ENCODE measurements at regions not wholly inside any gene's neighbourhood (a gene's known extent, or its start where the extent isn't known, plus 50 kb on each side); places are given as distances from the start of the nearest gene placed in this dataset.

- no peak for DNase-seq
These were observed 326.3 kb downstream of the C4orf33 start for GRCh38 chr4:129422277-129422676.

DNA sequence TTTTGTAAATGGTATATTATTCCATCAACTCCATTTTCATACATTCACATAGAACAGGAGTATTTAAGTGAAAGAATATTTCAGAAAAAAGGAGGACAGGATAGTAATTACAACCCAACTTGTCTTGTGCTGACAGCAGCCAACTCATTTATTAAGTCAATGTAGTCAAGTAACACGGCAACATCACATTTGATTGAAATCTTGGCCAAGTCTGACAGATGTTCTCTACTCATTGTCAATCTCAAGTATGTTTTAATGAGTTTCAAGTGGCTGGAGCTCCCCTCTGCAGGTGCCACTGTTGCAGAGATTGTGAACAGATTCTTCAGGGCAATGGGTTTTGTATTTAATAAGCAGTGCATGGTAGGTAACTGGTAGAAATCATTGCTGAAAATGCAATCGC, 332.5 kb downstream of the C4orf33 start:
- DNase-seq = no peak

DNA sequence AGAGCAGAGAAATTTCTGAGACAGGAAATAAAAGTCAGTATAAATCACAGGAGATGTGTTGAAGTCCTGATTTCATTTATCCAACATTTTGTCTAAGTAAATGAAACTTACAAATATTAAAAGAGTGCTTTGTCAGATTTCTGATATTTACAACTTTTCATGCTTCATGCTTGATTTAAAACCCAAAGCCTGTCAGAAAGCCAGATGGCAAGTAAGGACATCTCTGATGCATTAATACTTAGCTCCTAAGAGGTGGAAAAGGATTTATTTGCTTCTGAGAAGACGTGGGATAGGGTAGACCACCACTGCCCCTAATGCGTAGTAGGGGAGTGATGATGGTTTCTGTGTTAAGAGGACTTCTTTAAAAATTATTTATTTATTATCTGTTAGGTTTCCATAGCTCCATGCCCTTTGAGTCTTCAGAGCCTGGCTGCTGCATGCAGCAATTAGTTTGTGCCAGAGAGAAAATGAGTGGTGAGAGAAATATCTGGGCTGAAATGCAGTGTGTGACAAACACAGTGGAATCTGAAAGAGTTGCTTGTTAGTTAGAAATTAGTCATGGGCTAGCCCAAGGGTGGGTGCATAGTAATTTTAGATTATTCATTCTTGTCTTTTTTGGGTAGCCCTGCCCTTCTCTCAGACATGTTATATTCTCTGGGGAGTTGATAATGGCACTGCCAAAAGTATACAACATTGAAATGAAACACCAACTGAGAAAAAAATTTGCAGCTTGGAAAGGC, 333.8 kb downstream of the C4orf33 start:
- DNase-seq = no peak

DNA sequence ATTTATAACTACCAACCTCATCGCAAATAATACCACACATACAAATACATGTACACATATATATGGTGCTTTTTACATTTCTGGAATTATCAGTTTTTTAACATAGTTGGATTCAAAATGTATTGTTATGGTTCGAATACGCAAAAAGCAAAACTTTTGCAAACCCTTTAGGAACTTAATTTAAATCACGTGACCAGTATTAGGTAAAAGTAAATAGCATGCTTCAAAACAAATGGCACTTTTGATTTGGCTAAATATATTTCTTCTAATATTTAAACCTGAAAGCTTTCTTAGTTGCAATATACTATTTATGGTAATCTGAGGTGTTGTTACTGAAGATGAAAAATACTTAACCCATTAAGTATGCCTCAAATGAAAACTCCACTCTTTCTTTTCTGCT, 341.4 kb downstream of the C4orf33 start:
- no peak for DNase-seq

DNA sequence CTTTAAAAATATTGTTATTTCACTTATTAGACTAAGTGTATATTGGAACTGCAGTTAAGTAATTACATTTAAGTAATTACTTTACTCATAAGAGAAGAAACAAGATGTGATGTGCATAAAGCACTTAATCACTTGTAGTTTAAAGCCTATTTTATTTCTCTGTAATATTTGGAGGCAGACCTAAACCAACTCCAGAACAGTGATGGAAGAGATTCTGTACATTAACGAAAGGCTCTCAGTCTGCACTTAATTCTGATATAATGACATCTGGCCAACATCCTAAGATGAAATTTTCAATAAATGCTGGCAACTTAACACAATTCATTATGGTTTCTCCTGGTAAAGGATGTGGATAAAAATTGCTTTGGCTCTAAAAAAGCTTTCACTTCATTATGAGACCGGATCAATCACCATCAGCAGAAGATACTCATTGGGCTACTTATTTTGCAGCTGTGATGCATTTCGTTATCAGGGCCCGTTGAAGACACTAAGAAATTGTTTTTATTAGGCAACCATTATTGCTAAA, 342.6 kb downstream of the C4orf33 start:
- no peak for DNase-seq

DNA sequence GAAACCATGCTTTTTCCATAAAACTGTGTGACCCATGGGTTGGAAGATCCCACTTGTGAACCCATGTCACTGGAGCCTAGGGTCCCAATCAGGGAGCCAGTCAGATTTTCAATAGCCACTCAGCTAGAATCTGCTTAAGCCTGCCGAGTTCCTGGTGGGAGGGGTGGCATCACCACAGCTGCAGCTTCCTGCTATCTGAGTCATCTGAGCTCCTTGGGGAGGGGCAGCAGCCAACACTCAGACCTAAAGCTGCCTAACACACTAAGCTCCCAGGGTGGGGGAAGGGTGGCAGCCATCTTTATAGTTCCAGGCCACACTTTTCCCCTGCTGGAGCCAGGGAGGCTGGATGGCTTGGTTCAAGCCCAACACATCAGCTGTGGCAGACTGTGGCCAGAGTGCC, 350.1 kb downstream of the C4orf33 start:
- DNase-seq = no peak

GRCh38 chr4:129453524-129454200, 357.7 kb downstream of the C4orf33 start:
- no peak for DNase-seq

DNA sequence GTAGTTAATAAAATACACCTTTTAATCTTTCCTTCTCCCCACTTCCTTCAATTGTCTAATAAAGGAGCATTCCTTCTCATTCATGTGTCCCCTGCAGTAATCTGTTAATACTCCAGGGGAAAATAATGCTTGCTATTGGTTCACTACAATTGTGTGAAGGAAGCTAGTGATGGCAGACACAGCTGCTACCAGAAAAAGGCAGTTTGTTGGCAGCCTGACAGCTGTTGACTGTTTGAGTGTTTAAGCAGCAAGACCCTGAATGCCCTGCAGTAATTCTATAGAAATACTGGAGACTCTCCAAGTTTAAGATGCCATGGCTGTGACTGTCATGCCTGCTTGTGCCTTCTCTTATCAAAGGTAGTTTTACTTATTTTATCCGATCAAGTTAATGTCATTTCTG, 359.5 kb downstream of the C4orf33 start:
- no peak for DNase-seq

DNA sequence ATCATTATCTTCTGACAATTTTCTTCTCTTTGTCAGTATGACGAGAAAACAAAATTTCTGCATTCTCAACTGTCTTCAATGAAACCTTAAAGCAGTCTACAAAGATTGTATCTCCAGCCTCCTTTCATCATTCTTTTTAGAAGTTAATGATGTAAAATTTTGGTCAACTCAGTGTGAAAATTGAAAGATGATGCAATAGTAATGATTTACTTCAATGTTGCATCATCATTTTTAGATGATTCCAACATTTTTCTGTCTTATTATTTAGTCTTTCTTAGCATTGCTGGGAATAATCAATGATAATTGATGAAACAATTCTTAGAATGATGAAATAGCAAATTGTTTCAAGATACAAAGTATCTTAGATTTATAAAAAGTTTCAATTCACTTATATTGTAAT, 372.7 kb downstream of the C4orf33 start:
- no peak for DNase-seq

GRCh38 chr4:129474698-129475097, 378.7 kb downstream of the C4orf33 start:
- DNase-seq = no peak

DNA sequence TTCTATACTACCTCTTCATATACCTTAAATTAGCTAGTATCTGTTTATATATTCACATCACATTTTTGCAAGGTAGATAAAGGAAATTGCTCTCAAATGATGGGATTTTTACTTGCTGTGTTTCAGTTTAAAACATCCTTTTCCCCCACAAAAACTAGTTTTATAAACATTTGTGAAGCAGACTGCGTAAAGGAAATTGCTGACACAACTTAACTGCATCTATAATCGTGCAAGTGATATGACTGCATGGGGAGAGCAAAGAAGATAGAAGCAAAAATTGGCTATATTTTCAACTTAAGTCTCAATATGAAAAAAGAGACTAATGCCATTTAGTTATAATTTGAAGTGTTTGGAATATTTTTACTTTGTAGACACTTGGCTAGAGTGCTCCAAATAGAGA, 385.2 kb downstream of the C4orf33 start:
- DNase-seq = no peak

GRCh38 chr4:129488427-129488826, 392.5 kb downstream of the C4orf33 start:
- DNase-seq = no peak

GRCh38 chr4:129490516-129490915, 394.6 kb downstream of the C4orf33 start:
- no peak for DNase-seq

- DNase-seq = no peak
These were observed 402.7 kb downstream of the C4orf33 start for GRCh38 chr4:129498626-129499025.

GRCh38 chr4:129514852-129515251, 418.9 kb downstream of the C4orf33 start:
- DNase-seq = no peak

GRCh38 chr4:129515356-129515755, 419.4 kb downstream of the C4orf33 start:
- no peak for DNase-seq

DNA sequence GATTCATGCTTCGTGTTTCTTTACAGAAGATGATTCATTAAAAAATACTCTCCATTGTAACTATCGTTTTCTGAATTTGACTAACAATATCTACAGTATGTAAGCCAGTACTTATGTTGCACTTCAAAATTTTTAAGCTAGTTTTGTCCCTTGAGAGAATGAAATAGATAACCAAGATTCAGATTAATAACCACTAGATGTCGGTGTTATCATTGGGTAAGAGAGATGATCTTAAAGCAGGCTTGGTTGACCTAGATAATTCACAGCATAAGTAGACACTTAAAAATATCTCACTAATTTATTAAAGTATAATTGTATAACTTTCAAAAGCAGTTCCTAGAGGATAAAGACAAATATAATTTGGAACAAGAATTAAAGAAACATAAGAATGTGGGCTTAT, 430.9 kb downstream of the C4orf33 start:
- no peak for DNase-seq

DNA sequence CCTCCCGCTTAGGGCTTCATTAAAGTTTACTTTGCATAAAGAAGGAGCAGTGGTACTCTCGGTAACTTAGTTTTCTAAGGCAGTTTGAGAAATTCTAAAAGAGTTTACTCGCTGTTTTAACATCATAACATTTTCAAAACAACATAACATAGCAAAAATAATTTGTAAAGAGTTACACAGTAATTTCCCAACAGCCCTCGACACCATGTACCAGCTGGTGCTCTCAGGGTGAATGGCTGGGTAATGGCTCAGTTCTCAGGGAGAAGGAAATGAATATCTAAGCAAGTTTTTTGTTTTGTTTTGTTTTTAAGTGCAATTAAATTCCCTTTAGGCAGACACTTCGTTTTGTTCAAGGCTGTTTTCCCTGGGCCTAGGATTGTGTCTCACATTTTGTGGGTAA, 435.3 kb downstream of the C4orf33 start:
- DNase-seq = no peak

- DNase-seq = no peak
These were observed 436.6 kb downstream of the C4orf33 start for GRCh38 chr4:129532573-129532972.

- no peak for DNase-seq
These were observed 447.3 kb downstream of the C4orf33 start for GRCh38 chr4:129543299-129543698.

DNA sequence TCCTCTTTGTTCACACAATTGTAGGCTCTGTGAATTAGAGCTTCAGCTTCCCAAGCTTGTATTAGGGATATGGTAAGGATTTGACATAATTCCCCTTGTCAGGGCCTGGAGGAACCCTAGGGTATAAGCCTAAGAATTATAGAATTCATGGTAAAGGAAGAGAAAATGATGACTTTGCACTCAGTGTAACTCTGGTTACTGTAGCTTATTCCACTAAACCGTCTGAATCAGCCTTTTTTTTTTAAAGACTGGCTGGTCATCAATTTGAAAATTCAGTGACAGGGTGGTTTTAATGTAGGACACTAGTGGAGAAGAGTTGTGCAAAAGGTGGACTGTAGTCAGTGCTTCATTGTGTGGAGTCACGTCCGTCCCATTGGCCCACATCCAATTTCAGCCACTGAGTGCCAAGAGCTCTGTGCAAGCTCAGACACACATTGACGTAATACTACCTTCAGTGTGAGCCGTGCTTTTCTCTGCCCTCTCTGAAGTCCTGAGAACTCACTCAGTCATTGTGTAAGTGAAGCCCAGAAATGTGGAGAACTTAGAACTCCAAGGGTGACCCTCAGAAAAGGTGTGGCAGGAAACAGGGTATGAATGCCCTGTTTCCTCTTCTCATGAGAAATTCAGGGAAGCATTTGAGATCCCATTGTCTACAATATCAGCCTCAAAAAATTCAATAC, 449.8 kb downstream of the C4orf33 start:
- DNase-seq = no peak

DNA sequence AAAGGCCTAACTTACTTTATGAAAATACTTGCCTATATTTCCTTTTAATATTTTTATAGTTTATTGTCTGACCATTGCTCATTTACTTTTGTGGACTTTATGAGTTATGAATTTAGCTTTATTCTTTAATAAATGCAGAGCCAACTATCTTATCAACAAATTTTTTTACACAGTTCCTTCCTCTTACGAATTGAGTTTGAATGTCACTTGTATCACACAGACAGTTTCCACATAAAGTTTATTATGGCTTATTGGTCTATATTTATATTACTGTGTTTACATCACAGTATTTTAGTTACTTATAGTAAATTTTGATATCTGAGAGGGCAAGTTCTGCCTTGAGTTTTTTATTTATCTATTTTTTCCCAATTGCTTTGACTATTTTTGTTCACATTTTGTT, 450.6 kb downstream of the C4orf33 start:
- no peak for DNase-seq

GRCh38 chr4:129550281-129550785, 454.4 kb downstream of the C4orf33 start:
- no peak for DNase-seq

DNA sequence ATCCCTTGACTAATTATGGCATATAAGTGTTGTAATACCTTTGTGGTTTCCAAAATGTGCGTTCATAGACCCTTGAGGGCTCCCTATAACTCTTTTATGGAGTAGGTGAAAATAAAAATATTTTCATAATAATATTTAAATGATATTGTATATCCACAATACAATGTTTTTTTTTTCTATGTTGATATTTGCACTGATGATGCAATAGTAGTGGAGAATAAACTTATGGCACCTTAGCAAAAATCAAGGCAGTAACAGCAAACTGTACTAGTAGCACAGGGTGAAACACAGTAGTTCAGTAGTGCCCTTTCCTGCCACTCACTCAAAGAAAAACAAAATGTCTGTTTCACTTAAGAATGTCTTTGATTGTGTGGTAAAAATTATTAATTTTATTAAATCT, 465.3 kb downstream of the C4orf33 start:
- no peak for DNase-seq

Data from stimulated activated CD4-positive, alpha-beta T cell treated with anti-CD3 and anti-CD28 coated beads, Interleukin-2, amount 100 ng/mL, for 24 hours (primary cell).